ENCODE measurements at regions not wholly inside any gene's neighbourhood (a gene's known extent, or its start where the extent isn't known, plus 50 kb on each side); places are given as distances from the start of the nearest gene placed in this dataset.
A peak's percentile ranks its signal among the peaks of the same experiment; 100 is the strongest.

- Histone ChIP-seq H3K79me2 (ENCODE audit: low read length) (no peaks in the 10 kb centered on the region), H3K4me1 (ENCODE audit: low read length) (no peaks in the 10 kb centered on the region), H3K4me3 (ENCODE audit: low read length) (no peak overlapping the region), H4K20me1 (ENCODE audit: insufficient read depth, low read length) (no peaks in the 10 kb centered on the region), H3K9ac (ENCODE audit: low read length) (no peak overlapping the region), H3F3A (ENCODE audit: insufficient read depth, low read length) (no peaks in the 10 kb centered on the region), H3K9me2 (replicated peaks; ENCODE audit: insufficient read depth, low read length) (no peaks in the 10 kb centered on the region), H3K27me3 (replicated peaks; ENCODE audit: insufficient read depth, low read length) (no peaks in the 10 kb centered on the region), H3K27ac (ENCODE audit: low read length) (no peak overlapping the region), H3K36me3 (replicated peaks; ENCODE audit: insufficient read depth, low read length) (no peaks in the 10 kb centered on the region), H3K9me3 (replicated peaks; ENCODE audit: insufficient read depth, low read length) (no peaks in the 10 kb centered on the region), H2AFZ (ENCODE audit: low read length) (no peak overlapping the region), H3K4me2 (ENCODE audit: low read depth, low read length) (no peak overlapping the region)
- TF ChIP-seq CTCF (IDR thresholded peaks at IDR 0.05; ENCODE audit: low read length), result no peak
- no peak for TF ChIP-seq EZH2phosphoT487 (IDR thresholded peaks at IDR 0.05; ENCODE audit: low read length)
- no peak for TF ChIP-seq EZH2 (optimal IDR thresholded peaks at IDR 0.05; ENCODE audit: low read depth, low read length)
- no peak for DNase-seq
Observed at GRCh38 chr6:113187661-113188060, 669.5 kb upstream of the MARCKS start.

- Histone ChIP-seq H3K27ac (ENCODE audit: low read length) (no peak overlapping the region), H3F3A (ENCODE audit: insufficient read depth, low read length) (no peaks in the 10 kb centered on the region), H3K4me3 (ENCODE audit: low read length) (no peak overlapping the region), H3K9ac (ENCODE audit: low read length) (no peak overlapping the region), H4K20me1 (ENCODE audit: insufficient read depth, low read length) (no peaks in the 10 kb centered on the region), H3K27me3 (replicated peaks; ENCODE audit: insufficient read depth, low read length) (no peaks in the 10 kb centered on the region), H3K79me2 (ENCODE audit: low read length) (no peaks in the 10 kb centered on the region), H3K36me3 (replicated peaks; ENCODE audit: insufficient read depth, low read length) (no peaks in the 10 kb centered on the region), H3K4me1 (ENCODE audit: low read length) (no peaks in the 10 kb centered on the region), H3K9me3 (replicated peaks; ENCODE audit: insufficient read depth, low read length) (no peaks in the 10 kb centered on the region), H2AFZ (ENCODE audit: low read length) (no peak overlapping the region), H3K4me2 (ENCODE audit: low read depth, low read length) (no peak overlapping the region), H3K9me2 (replicated peaks; ENCODE audit: insufficient read depth, low read length) (no peaks in the 10 kb centered on the region)
- DNase-seq, result no peak
- TF ChIP-seq CTCF (IDR thresholded peaks at IDR 0.05; ENCODE audit: low read length), result no peak
- TF ChIP-seq EZH2 (optimal IDR thresholded peaks at IDR 0.05; ENCODE audit: low read depth, low read length), result no peak
- TF ChIP-seq EZH2phosphoT487 (IDR thresholded peaks at IDR 0.05; ENCODE audit: low read length), result no peak
Observed at GRCh38 chr6:113188962-113189361, 668.2 kb upstream of the MARCKS start.

GRCh38 chr6:113190170-113190569 lies 667.0 kb upstream of the MARCKS start:
- peak; percentile 21; the same call in 1 of the 2 replicates for TF ChIP-seq CTCF (IDR thresholded peaks at IDR 0.05; ENCODE audit: low read length)
- TF ChIP-seq EZH2 (optimal IDR thresholded peaks at IDR 0.05; ENCODE audit: low read depth, low read length), result no peak
- no peak for TF ChIP-seq EZH2phosphoT487 (IDR thresholded peaks at IDR 0.05; ENCODE audit: low read length)
- no peaks in the 10 kb centered on the region for H4K20me1 ChIP-seq (ENCODE audit: insufficient read depth, low read length)
- no peak overlapping the region for H2AFZ ChIP-seq (ENCODE audit: low read length)
- H3K27me3 ChIP-seq (replicated peaks; ENCODE audit: insufficient read depth, low read length), result no peaks in the 10 kb centered on the region
- H3K27ac ChIP-seq (ENCODE audit: low read length), result no peak overlapping the region
- H3K36me3 ChIP-seq (replicated peaks; ENCODE audit: insufficient read depth, low read length), result no peaks in the 10 kb centered on the region
- H3K9me3 ChIP-seq (replicated peaks; ENCODE audit: insufficient read depth, low read length), result no peaks in the 10 kb centered on the region
- H3K79me2 ChIP-seq (ENCODE audit: low read length), result no peaks in the 10 kb centered on the region
- H3K9me2 ChIP-seq (replicated peaks; ENCODE audit: insufficient read depth, low read length), result no peaks in the 10 kb centered on the region
- no peak overlapping the region for H3K4me2 ChIP-seq (ENCODE audit: low read depth, low read length)
- no peak for DNase-seq
- H3K9ac ChIP-seq (ENCODE audit: low read length), result no peak overlapping the region
- H3K4me3 ChIP-seq (ENCODE audit: low read length), result no peak overlapping the region
- no peaks in the 10 kb centered on the region for H3K4me1 ChIP-seq (ENCODE audit: low read length)
- H3F3A ChIP-seq (ENCODE audit: insufficient read depth, low read length), result no peaks in the 10 kb centered on the region

Measured in MM.1S (cell line).